GM12878 (cell line): ENCODE measurements at regions not wholly inside any gene's neighbourhood (a gene's known extent, or its start where the extent isn't known, plus 50 kb on each side); places are given as distances from the start of the nearest gene placed in this dataset.

Experiments
- ATAC-seq: fragments of 200-7000 bp; cut with Tn5 transposase; 3 replicates; pipeline ENCODE4 v1.9.1; 2020; ENCODE audit warnings: mild to moderate bottlenecking, moderate library complexity
- BruUV-seq: library from RNA; stranded (reverse); fragments of 400-500 nt; replicated peaks from 2 replicates; lab custom pipeline; 2021; lab: Mats Ljungman, UMichigan
- CTCF ChIA-PET: fragments of 300-600 bp; sonication (Branson Sonifier 250); formaldehyde crosslinking; extraction: SDS; loops from one replicate; lab custom pipeline; 2021; ENCODE audit warnings: inconsistent platforms; lab: Yijun Ruan, JAX
- POLR2A ChIA-PET: fragments of 350-600 bp; formaldehyde crosslinking; extraction: SDS; loops from one replicate; lab custom pipeline; 2021; ENCODE audit warnings: inconsistent platforms; lab: Charles Lee
- RAD21 ChIA-PET: fragments of 300-600 bp; sonication (Branson Sonifier 250); formaldehyde crosslinking; loops from one replicate; lab custom pipeline; 2023; ENCODE audit warnings: antibody characterized with exemption; ENCODE audit not compliant: unreplicated experiment; lab: Charles Lee
- SMC1A ChIA-PET: fragments of 300-600 bp; sonication (Branson Sonifier 250); formaldehyde crosslinking; loops from one replicate; lab custom pipeline; 2023; ENCODE audit not compliant: unreplicated experiment, uncharacterized antibody; lab: Charles Lee
- DNase-seq: peaks from one replicate; pipeline ENCODE4 v3.0.0-alpha.2; 2011; ENCODE audit warnings: low read depth, low spot score
- FAIRE-seq: peaks from 3 replicates; lab custom pipeline; 2011; peaks lifted over from hg19 to GRCh38; lab: Jason Lieb, UNC
- H2AFZ ChIP-seq: 2 replicates; pipeline ENCODE4 v1.6.0; 2011; ENCODE audit warnings: low read depth, low read length, control low read depth; ENCODE audit not compliant: control insufficient read depth
- H3K27ac ChIP-seq: 2 replicates; pipeline ENCODE4 v1.5.1; 2011; ENCODE audit warnings: control low read depth; ENCODE audit not compliant: control insufficient read depth, insufficient read depth
- H3K27me3 ChIP-seq, 2 experiments: replicated peaks in 1 of 2; 2 replicates each; pipeline versions ENCODE4 v1.6.0 to v1.6.1; 2011; ENCODE audit warnings: low read length in 1 of 2; ENCODE audit not compliant: control insufficient read depth in 2 of 2, insufficient read depth in 2 of 2
- H3K36me3 ChIP-seq, 2 experiments: 2 replicates each; pipeline ENCODE4 v1.5.1; 2011; ENCODE audit warnings: low read length in 1 of 2; ENCODE audit not compliant: control insufficient read depth in 2 of 2, insufficient read depth in 2 of 2
- H3K4me1 ChIP-seq: 2 replicates; pipeline ENCODE4 v1.6.1; 2011; ENCODE audit warnings: mild to moderate bottlenecking, low read length, moderate library complexity, mixed read lengths; ENCODE audit not compliant: control insufficient read depth, insufficient read depth
- H3K4me2 ChIP-seq: 2 replicates; pipeline ENCODE4 v1.6.0; 2011; ENCODE audit warnings: control low read depth; ENCODE audit not compliant: control insufficient read depth, insufficient read depth
- H3K4me3 ChIP-seq: fragments of 200-600 bp; sonication (generic); 2 replicates; pipeline ENCODE4 v1.5.1; 2016
- H3K79me2 ChIP-seq: 2 replicates; pipeline ENCODE4 v1.6.0; 2011; ENCODE audit warnings: low read length; ENCODE audit not compliant: control insufficient read depth, insufficient read depth
- H3K9ac ChIP-seq: 2 replicates; pipeline ENCODE4 v1.8.0; 2011; ENCODE audit warnings: low read length, control low read depth, mixed read lengths; ENCODE audit not compliant: control insufficient read depth, insufficient read depth
- H3K9me3 ChIP-seq: replicated peaks from 3 replicates; pipeline ENCODE4 v1.5.1; 2011; ENCODE audit warnings: mild to moderate bottlenecking, low read length; ENCODE audit not compliant: control insufficient read depth, insufficient read depth
- H4K20me1 ChIP-seq: 2 replicates; pipeline ENCODE4 v1.6.0; 2011; ENCODE audit not compliant: control insufficient read depth, insufficient read depth
- CREM ChIP-seq: IDR thresholded peaks from 2 replicates; pipeline ENCODE4 v1.6.1; 2014; ENCODE audit warnings: antibody characterized with exemption, low read depth
- CTCF ChIP-seq, 3 experiments: IDR thresholded peaks in 2 of 3; conservative IDR thresholded peaks in 1 of 3; 2 replicates each; pipeline ENCODE4 v1.5.1; 2011; ENCODE audit warnings: low read depth in 3 of 3, low read length in 3 of 3, mild to moderate bottlenecking in 3 of 3, control low read depth in 2 of 3, moderate library complexity in 2 of 3, inconsistent platforms in 1 of 3, mixed read lengths in 1 of 3; ENCODE audit not compliant: control insufficient read depth in 2 of 3, insufficient read depth in 1 of 3; ENCODE audit errors: extremely low read depth in 1 of 3
- IRF5 ChIP-seq: fragments of 450-650 bp; IDR thresholded peaks from 2 replicates; pipeline ENCODE4 v1.6.1; 2017; ENCODE audit warnings: borderline replicate concordance
- KLF5 ChIP-seq: fragments of 450-650 bp; IDR thresholded peaks from 2 replicates; pipeline ENCODE4 v1.6.1; 2014; ENCODE audit warnings: mild to moderate bottlenecking; ENCODE audit not compliant: partially characterized antibody
- RAD21 ChIP-seq: IDR thresholded peaks from 2 replicates; pipeline ENCODE4 v1.6.1; 2011; ENCODE audit warnings: mild to moderate bottlenecking, low read depth, low read length, moderate library complexity; ENCODE audit not compliant: insufficient read depth
- SMC3 ChIP-seq: IDR thresholded peaks from 2 replicates; pipeline ENCODE4 v1.6.1; 2011; ENCODE audit warnings: low read length, improper control_type of control experiment, borderline replicate concordance
- WGBS: methylation state at CpG from one replicate; pipeline ENCODE4 v1.1.6; 2016; ENCODE audit warnings: low lambda C conversion rate; ENCODE audit not compliant: insufficient replicate concordance, insufficient coverage; ENCODE audit errors: missing lambda C conversion rate; 5-methylcytosine and 5-hydroxymethylcytosine counted together
- in situ Hi-C: fragments of 300-500 bp; cut with MboI; formaldehyde crosslinking; loops from 9 replicates; pipeline ENCODE4 v1.14.3; 2018; ENCODE audit warnings: mixed read lengths
- intact Hi-C: fragments of 100-400 bp; cut with micrococcal nuclease; formaldehyde crosslinking; loops from one replicate; pipeline ENCODE4 v1.14.2; 2022; ENCODE audit not compliant: unreplicated experiment

- TF ChIP-seq IRF5: no peak
- TF ChIP-seq CREM: no peak
- TF ChIP-seq, all 136 proteins: peak for 0
These were observed 374.9 kb upstream of the TECRL start (continued) for GRCh38 chr4:64784125-64784524.

GRCh38 chr4:64781737-64782326 lies 372.6 kb upstream of the TECRL start:
- Histone ChIP-seq H3K4me1 (no peaks in the 10 kb centered on the region), H3K4me2 (no peak overlapping the region), H3K79me2 (no peaks in the 10 kb centered on the region), H4K20me1 (no peaks in the 10 kb centered on the region), H3K36me3 (no peaks in the 10 kb centered on the region), H3K9ac (no peak overlapping the region), H3K27me3 (no peaks in the 10 kb centered on the region), H3K27ac (no peak overlapping the region), H2AFZ (no peak overlapping the region), H3K4me3 (no peak overlapping the region), H3K9me3 (no peaks in the 10 kb centered on the region)
- ChIA-PET CTCF (interaction anchor here (0.7 to 1.7 kb wide), 3 partner anchors 11 to 1086 kb away, joined by 3 to 6 read pairs (median 3); no protein-coding TSS in a partner anchor), SMC1A (no interaction called here), POLR2A (no interaction called here), RAD21 (no interaction called here)
- intact Hi-C loops (no loop called here), in situ Hi-C loops (no loop called here)
- no peak for TF ChIP-seq KLF5
- TF ChIP-seq RAD21: peak; percentile 59
- peak; percentile 39; the same call in 1 of the 2 replicates for TF ChIP-seq SMC3
- peak; percentile 47 to 63 (median 48); a peak in 5 of 6 replicates for TF ChIP-seq CTCF (IDR thresholded peaks at IDR 0.05 in 2 of 3, conservative IDR thresholded peaks at IDR 0.05 in 1 of 3; ENCODE audit: control insufficient read depth in 2 of 3, extremely low read depth in 1 of 3, insufficient read depth in 1 of 3, low read depth in 3 of 3, low read length in 3 of 3)
- BruUV-seq: no TSS peak
- FAIRE-seq (no peak), ATAC-seq (peak; percentile 63), DNase-seq (no peak)
- WGBS: 0% methylated on average over 3 of the region's 3 CpGs
